ENCODE measurements at regions not wholly inside any gene's neighbourhood (a gene's known extent, or its start where the extent isn't known, plus 50 kb on each side); places are given as distances from the start of the nearest gene placed in this dataset.

DNA sequence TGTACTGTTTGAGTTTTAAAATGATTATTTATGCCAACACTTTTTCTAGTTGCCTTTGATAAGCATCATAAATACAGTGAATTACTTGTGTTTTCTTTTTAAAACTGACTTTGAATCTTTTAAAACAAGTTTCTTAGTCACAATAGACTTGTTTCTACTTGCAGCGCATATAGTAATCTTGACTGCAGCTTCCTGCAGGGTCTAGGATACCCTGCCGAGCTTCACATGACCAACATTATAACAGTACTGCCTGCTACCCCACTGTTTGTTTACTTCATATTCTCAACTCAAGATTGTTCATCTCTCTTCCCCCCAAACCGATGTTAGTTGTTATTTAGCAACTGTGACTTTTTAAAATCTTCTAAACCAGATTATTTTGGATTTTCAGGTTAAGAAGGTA is 751.3 kb upstream of the NEGR1 start:
- TF ChIP-seq, protein P1, sequence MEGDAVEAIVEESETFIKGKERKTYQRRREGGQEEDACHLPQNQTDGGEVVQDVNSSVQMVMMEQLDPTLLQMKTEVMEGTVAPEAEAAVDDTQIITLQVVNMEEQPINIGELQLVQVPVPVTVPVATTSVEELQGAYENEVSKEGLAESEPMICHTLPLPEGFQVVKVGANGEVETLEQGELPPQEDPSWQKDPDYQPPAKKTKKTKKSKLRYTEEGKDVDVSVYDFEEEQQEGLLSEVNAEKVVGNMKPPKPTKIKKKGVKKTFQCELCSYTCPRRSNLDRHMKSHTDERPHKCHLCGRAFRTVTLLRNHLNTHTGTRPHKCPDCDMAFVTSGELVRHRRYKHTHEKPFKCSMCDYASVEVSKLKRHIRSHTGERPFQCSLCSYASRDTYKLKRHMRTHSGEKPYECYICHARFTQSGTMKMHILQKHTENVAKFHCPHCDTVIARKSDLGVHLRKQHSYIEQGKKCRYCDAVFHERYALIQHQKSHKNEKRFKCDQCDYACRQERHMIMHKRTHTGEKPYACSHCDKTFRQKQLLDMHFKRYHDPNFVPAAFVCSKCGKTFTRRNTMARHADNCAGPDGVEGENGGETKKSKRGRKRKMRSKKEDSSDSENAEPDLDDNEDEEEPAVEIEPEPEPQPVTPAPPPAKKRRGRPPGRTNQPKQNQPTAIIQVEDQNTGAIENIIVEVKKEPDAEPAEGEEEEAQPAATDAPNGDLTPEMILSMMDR (IDR thresholded peaks at IDR 0.05), result no peak
- TF ChIP-seq POLR2A (IDR thresholded peaks at IDR 0.05) (no peak), EP300 (IDR thresholded peaks at IDR 0.05) (no peak), POLR2AphosphoS5 (IDR thresholded peaks at IDR 0.05) (no peak)

All from sigmoid colon (tissue), 4 donors.